WERI-Rb-1 (cell line): ENCODE measurements at regions not wholly inside any gene's neighbourhood (a gene's known extent, or its start where the extent isn't known, plus 50 kb on each side); places are given as distances from the start of the nearest gene placed in this dataset.

ENCODE experiments used
- DNase-seq: peaks from one replicate; pipeline ENCODE4 v3.0.0-alpha.2; 2020
- H3K27ac ChIP-seq: fragments of 250-450 bp; sonication (Bioruptor Pico); 2 replicates; pipeline ENCODE4 v1.5.1; 2020; ENCODE audit warnings: mild to moderate bottlenecking, moderate library complexity
- H3K27me3 ChIP-seq: fragments of 250-450 bp; sonication (Bioruptor Pico); 2 replicates; pipeline ENCODE4 v1.5.1; 2021; ENCODE audit warnings: mild to moderate bottlenecking, low read depth, moderate library complexity; ENCODE audit not compliant: insufficient read depth, severe bottlenecking
- H3K36me3 ChIP-seq: fragments of 250-450 bp; sonication (Bioruptor Pico); 2 replicates; pipeline ENCODE4 v1.5.1; 2020; ENCODE audit warnings: mild to moderate bottlenecking, moderate library complexity
- H3K4me3 ChIP-seq: 2 replicates; pipeline ENCODE4 v1.5.1; 2011; ENCODE audit warnings: low read depth, mild to moderate bottlenecking, control low read depth, low read length
- H3K9me3 ChIP-seq: fragments of 250-450 bp; sonication (Bioruptor Pico); 2 replicates; pipeline ENCODE4 v1.5.1; 2021; ENCODE audit warnings: mild to moderate bottlenecking, moderate library complexity; ENCODE audit not compliant: severe bottlenecking
- CTCF ChIP-seq: IDR thresholded peaks from 2 replicates; pipeline ENCODE4 v1.5.1; 2011; ENCODE audit warnings: low read depth, mild to moderate bottlenecking, control low read depth, inconsistent platforms, low read length

GRCh38 chr5:33010846-33011245 lies 299.7 kb downstream of the NPR3 start:
- peaks cover 3% of the 10 kb centered on the region for H3K9me3 ChIP-seq
- H3K27ac ChIP-seq: no peak overlapping the region
- no peaks in the 10 kb centered on the region for H3K36me3 ChIP-seq
- H3K4me3 ChIP-seq: no peak overlapping the region
- no peak for TF ChIP-seq CTCF
- peaks cover 19% of the 10 kb centered on the region for H3K27me3 ChIP-seq
- DNase-seq: no peak

GRCh38 chr5:33011801-33012200 lies 300.7 kb downstream of the NPR3 start:
- Histone ChIP-seq H3K9me3 (no peaks in the 10 kb centered on the region), H3K36me3 (no peaks in the 10 kb centered on the region), H3K4me3 (no peak overlapping the region), H3K27ac (no peak overlapping the region), H3K27me3 (peaks cover 19% of the 10 kb centered on the region)
- TF ChIP-seq CTCF: no peak
- DNase-seq: no peak

- no peak for DNase-seq
- Histone ChIP-seq H3K36me3 (no peaks in the 10 kb centered on the region), H3K4me3 (no peak overlapping the region), H3K9me3 (no peaks in the 10 kb centered on the region), H3K27ac (no peak overlapping the region), H3K27me3 (peaks cover 11% of the 10 kb centered on the region)
- no peak for TF ChIP-seq CTCF
Observed at GRCh38 chr5:33023649-33024048, 312.5 kb downstream of the NPR3 start.

GRCh38 chr5:33032271-33033070 lies 321.4 kb downstream of the NPR3 start:
- Histone ChIP-seq H3K9me3 (no peaks in the 10 kb centered on the region), H3K27me3 (peaks cover 40% of the 10 kb centered on the region), H3K27ac (no peak overlapping the region), H3K36me3 (no peaks in the 10 kb centered on the region), H3K4me3 (no peak overlapping the region)
- no peak for DNase-seq
- no peak for TF ChIP-seq CTCF

GRCh38 chr5:33033516-33033915 lies 322.4 kb downstream of the NPR3 start:
- no peak for TF ChIP-seq CTCF
- Histone ChIP-seq H3K4me3 (no peak overlapping the region), H3K27me3 (peaks cover 43% of the 10 kb centered on the region), H3K36me3 (no peaks in the 10 kb centered on the region), H3K27ac (no peak overlapping the region), H3K9me3 (no peaks in the 10 kb centered on the region)
- DNase-seq: no peak

GRCh38 chr5:33034777-33035176 lies 323.7 kb downstream of the NPR3 start:
- no peaks in the 10 kb centered on the region for H3K36me3 ChIP-seq
- no peak overlapping the region for H3K4me3 ChIP-seq
- no peaks in the 10 kb centered on the region for H3K9me3 ChIP-seq
- H3K27me3 ChIP-seq: peaks cover 46% of the 10 kb centered on the region
- TF ChIP-seq CTCF: no peak
- H3K27ac ChIP-seq: no peak overlapping the region
- DNase-seq: no peak
